Stomach smooth muscle (tissue), 2 donors: ENCODE measurements at regions not wholly inside any gene's neighbourhood (a gene's known extent, or its start where the extent isn't known, plus 50 kb on each side); places are given as distances from the start of the nearest gene placed in this dataset.
A peak's percentile ranks its signal among the peaks of the same experiment; 100 is the strongest.
"Not testable (repeated sequence)": the region's sequence is repeated elsewhere in the genome, so short reads cannot be mapped to it uniquely, and the experiment has no call there.

Experiments used
- H3K27ac ChIP-seq: one replicate; pipeline ENCODE4 v1.7.0; 2013; ENCODE audit warnings: mild to moderate bottlenecking, low read length, inconsistent platforms
- H3K27me3 ChIP-seq, 2 donors: one replicate each; pipeline ENCODE4 v1.7.0; 2013; ENCODE audit warnings: low read length in 2 of 2; ENCODE audit not compliant: insufficient read depth in 2 of 2, control insufficient read depth in 1 of 2
- H3K36me3 ChIP-seq, 2 donors: one replicate each; pipeline ENCODE4 v1.7.0; 2013; ENCODE audit warnings: low read length in 2 of 2; ENCODE audit not compliant: control insufficient read depth in 2 of 2, insufficient read depth in 2 of 2
- H3K4me1 ChIP-seq: one replicate; pipeline ENCODE4 v1.7.0; 2013; ENCODE audit warnings: low read length; ENCODE audit not compliant: control insufficient read depth, insufficient read depth
- H3K4me3 ChIP-seq, 2 donors: one replicate each; pipeline ENCODE4 v1.7.0; 2013; ENCODE audit warnings: low read length in 2 of 2
- H3K9ac ChIP-seq, 2 donors: one replicate each; pipeline ENCODE4 v1.7.0; 2013; ENCODE audit warnings: low read length in 2 of 2, mild to moderate bottlenecking in 1 of 2
- H3K9me3 ChIP-seq, 2 donors: one replicate each; pipeline ENCODE4 v1.7.0; 2013; ENCODE audit warnings: low read length in 2 of 2; ENCODE audit not compliant: control insufficient read depth in 2 of 2
- donor health status: healthy.
- donor health status: Pancreatic carcinoma.

DNA sequence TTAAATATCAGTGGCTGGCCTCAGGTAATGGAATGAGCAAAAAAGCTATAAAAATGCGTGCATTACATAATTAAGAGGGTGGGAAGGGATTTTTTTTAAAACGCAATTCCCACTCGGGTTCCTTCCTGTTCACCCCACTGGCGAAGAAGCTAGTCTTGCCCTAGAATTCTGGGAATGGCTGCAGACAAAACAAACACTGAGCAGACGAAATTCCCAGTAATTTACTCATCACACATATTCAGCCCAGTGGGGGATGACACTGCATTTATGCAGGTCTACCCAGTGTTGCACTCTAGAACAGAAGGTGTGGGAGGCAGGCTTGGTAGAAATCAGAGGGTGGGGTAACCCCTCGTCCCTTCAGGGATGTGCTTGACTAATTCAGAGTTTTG, 2695.0 kb upstream of the DEFB115 start:
- no peak overlapping the region for H3K27ac ChIP-seq
- no peaks in the 10 kb centered on the region for H3K4me1 ChIP-seq
- no peak overlapping the region for H3K4me3 ChIP-seq
- peaks cover 2 to 6% of the 10 kb centered on the region in 2 donors for H3K36me3 ChIP-seq
- H3K27me3 ChIP-seq = peaks cover 0 to 2% of the 10 kb centered on the region in 2 donors
- no peak overlapping the region for H3K9ac ChIP-seq
- H3K9me3 ChIP-seq = peaks cover 0 to 6% of the 10 kb centered on the region in 2 donors

DNA sequence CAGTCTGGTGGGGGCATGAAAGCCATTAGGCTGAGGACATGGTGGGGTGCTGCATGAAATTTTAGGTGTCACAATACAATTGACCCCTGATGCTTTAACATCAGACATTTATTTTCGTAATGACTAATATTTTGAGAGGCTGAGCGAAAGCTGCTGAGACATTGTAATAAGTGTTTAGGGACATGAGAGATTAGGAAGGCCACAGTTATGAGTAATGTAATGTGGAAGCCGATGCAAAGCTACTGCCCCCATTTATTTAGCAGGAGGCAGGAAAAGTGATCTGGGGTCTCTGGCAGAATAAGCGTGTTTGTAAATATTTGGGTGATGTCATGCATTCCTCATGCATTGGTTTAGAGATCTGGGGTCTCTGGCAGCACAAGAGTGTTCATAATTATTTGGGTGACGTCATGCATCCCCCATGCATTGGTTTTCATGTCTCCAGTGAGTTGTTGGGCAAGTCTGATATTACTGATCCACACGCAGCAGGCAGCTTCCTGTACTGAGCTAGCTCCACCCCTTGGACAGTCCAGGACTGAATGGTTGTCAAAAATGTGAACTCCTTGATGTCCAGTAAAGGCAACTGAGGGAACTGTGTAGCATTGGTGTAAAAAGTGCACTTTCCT, 2694.5 kb upstream of the DEFB115 start:
- H3K27ac ChIP-seq, H3K9me3 ChIP-seq, H3K36me3 ChIP-seq, H3K9ac ChIP-seq, H3K4me1 ChIP-seq, H3K27me3 ChIP-seq, H3K4me3 ChIP-seq: not testable (repeated sequence)

DNA sequence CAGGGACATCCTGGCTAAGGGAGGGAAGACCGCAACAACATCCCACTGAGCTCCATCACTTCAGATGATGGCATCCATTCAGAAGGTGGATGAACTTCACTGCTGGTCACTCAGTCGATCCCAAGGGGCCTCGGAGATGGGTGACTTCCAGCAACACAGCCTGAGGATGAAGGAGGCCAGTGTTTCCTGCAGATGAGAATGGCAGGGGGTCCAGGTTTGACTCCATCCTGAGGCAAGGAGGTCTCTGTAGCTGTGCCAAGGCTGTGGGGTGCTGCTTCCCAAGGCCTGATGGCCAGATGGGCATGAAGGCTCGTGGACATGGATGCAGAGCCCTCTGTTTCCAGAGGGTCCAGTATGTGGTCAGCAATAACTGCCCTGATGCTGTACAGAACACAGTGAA, 2693.4 kb upstream of the DEFB115 start:
- H3K27ac ChIP-seq, H3K4me1 ChIP-seq, H3K27me3 ChIP-seq, H3K9me3 ChIP-seq, H3K36me3 ChIP-seq, H3K9ac ChIP-seq, H3K4me3 ChIP-seq: not testable (repeated sequence)

- not testable (repeated sequence) for H3K27me3 ChIP-seq, H3K27ac ChIP-seq, H3K36me3 ChIP-seq, H3K9me3 ChIP-seq, H3K4me1 ChIP-seq, H3K9ac ChIP-seq, H3K4me3 ChIP-seq
These were observed 2692.6 kb upstream of the DEFB115 start for GRCh38 chr20:28564688-28565463.

DNA sequence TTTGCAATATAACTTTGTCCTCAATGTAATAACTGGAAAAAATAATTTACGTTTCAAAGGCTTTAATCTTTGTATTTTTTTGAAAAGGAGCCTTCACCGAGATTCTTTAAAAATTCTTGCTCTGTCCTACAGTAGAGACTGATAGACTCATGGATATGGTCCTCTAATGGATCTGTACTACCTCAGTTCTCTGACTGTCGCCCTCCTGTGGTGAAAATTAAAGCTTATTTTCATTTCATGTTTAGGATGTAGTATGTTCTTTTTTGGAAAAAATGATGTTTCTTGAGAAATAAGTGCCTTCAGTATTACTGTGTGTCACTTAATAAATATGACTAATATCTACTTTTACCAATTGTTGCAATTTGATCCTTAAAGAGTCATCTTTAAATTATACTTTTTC, 2681.5 kb upstream of the DEFB115 start:
- H3K4me1 ChIP-seq, H3K27me3 ChIP-seq, H3K36me3 ChIP-seq, H3K27ac ChIP-seq, H3K9ac ChIP-seq, H3K4me3 ChIP-seq, H3K9me3 ChIP-seq: not testable (repeated sequence)

DNA sequence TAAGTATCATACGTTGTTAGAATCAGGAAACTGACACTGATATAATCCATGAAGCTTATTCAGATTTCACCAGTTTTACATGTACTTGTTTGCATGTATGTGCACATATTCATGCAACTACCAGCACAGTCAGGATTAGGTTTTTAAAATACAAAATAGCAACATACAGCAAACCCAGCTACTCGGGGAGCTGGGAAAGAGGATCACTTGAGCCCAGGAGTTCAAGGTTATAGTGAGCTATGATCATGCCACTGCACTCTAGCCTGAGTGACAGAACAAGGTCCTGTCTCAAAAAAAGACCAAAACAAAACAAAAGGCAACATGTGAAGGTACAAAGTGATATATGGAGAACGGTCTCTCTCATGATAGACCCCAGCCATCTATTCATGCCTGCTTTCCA, 2665.8 kb upstream of the DEFB115 start:
- not testable (repeated sequence) for H3K9me3 ChIP-seq, H3K27ac ChIP-seq, H3K9ac ChIP-seq, H3K4me1 ChIP-seq, H3K36me3 ChIP-seq, H3K4me3 ChIP-seq, H3K27me3 ChIP-seq

- not testable (repeated sequence) for H3K4me3 ChIP-seq, H3K27me3 ChIP-seq, H3K36me3 ChIP-seq, H3K9me3 ChIP-seq, H3K27ac ChIP-seq, H3K9ac ChIP-seq, H3K4me1 ChIP-seq
These were observed 2664.1 kb upstream of the DEFB115 start for GRCh38 chr20:28593383-28593782.

GRCh38 chr20:28594476-28594875, 2663.0 kb upstream of the DEFB115 start:
- not testable (repeated sequence) for H3K4me3 ChIP-seq, H3K4me1 ChIP-seq, H3K27ac ChIP-seq, H3K36me3 ChIP-seq, H3K9me3 ChIP-seq, H3K27me3 ChIP-seq, H3K9ac ChIP-seq

DNA sequence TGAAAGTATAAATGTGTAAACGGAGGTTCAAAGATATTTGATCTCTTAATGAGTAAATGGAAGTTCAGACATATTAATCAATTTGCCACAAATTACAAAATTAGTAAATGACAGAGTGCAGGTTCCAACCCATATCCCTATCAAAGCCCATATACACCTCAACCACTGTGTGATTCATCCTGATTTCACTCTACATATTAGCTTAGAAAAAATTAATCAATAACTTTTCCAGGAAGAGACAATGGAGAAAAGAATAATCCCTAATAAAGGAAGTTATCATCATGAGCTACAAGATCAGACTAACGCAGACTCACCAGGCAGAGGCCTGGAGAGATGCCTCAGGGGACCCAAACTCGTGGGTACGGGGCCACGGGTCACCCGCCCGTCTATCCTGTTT, 2655.5 kb upstream of the DEFB115 start:
- H3K9me3 ChIP-seq, H3K36me3 ChIP-seq, H3K4me1 ChIP-seq, H3K27me3 ChIP-seq, H3K27ac ChIP-seq: not testable (repeated sequence)
- Histone ChIP-seq H3K4me3 (peak overlapping the region; percentile 77 to 81), H3K9ac (peak overlapping the region; percentile 64 to 70)

DNA sequence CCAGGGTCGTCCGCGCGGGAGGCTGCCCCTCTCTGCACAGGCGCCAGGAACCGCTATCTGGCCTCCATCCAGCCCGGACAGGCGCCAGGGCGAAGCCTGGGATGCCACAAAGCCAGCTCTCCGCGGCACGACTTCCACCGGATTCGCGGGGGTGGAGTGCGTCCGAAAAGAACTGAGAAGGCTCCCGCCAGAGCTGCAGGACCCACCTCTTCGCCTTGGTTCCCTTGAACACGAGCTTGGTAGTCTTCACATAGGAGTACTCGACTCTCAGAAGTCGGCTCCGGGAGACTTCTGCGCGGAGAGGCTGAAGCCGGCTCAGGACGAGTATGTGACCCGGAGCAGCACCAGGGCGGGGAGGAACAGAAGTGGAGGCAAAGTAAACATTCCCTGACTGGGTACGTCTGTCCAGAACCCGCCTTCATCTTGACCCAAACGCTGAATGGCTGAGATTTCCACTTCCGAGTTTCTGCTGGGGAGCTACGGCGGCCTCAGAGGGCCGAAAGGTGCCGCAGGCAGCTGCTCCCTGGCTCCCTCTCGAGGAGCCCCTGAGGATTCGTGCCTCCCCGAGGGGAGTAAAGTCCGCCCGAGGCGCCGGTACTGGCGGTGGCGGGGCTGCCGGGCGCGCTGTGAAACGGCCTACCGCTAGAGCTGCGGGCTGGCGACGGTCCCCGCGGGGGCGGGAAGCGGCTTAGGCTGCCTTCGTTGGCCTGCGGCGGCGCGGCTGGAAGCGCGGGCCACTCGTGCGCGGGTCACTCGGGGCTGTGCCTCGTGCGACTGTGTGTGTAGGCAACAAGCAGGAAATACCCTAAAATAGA, 2654.9 kb upstream of the DEFB115 start:
- H3K4me1 ChIP-seq, H3K9me3 ChIP-seq, H3K27ac ChIP-seq, H3K36me3 ChIP-seq, H3K27me3 ChIP-seq: not testable (repeated sequence)
- H3K9ac ChIP-seq = peak overlapping the region; percentile 64 to 70
- H3K4me3 ChIP-seq = peak overlapping the region; percentile 77 to 81

DNA sequence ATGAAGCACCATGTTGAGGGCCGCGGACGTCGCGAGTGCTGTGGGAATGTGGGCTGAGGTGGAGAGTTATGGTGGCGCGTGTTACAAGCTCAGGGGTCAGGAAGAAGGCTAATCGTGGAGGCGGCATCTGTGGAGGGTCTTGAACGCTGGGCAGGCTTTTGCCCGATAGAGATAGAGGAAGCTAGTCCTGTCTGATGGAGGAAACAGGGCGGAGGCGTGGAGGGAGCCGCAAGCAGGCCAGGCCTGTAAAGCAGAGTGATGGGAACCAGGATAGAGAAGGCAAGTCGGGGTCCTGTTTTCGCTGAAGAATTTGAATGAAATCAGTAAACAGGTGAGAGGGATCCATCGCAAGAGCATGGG, 2654.3 kb upstream of the DEFB115 start:
- peak overlapping the region in 1 of 2 donors; percentile 59 for H3K9ac ChIP-seq
- peak overlapping the region; percentile 77 to 81 for H3K4me3 ChIP-seq
- H3K9me3 ChIP-seq, H3K4me1 ChIP-seq, H3K36me3 ChIP-seq, H3K27me3 ChIP-seq, H3K27ac ChIP-seq: not testable (repeated sequence)
